ENCODE measurements at regions not wholly inside any gene's neighbourhood (a gene's known extent, or its start where the extent isn't known, plus 50 kb on each side); places are given as distances from the start of the nearest gene placed in this dataset.

GRCh38 chr9:1832960-1833359, 182.2 kb upstream of the SMARCA2 start:
- TF ChIP-seq EGR1 (IDR thresholded peaks at IDR 0.05): no peak
- TF ChIP-seq CEBPB (IDR thresholded peaks at IDR 0.05): no peak
- no peak for TF ChIP-seq FOXM1 (IDR thresholded peaks at IDR 0.05; ENCODE audit: borderline replicate concordance, low read depth)
- TF ChIP-seq TAF1 (IDR thresholded peaks at IDR 0.05; ENCODE audit: low read depth): no peak
- no peak for TF ChIP-seq RAD21 (IDR thresholded peaks at IDR 0.05; ENCODE audit: low read depth)

- peak; percentile 77 for TF ChIP-seq RAD21 (IDR thresholded peaks at IDR 0.05; ENCODE audit: low read depth)
- TF ChIP-seq TCF12 (IDR thresholded peaks at IDR 0.05; ENCODE audit: low read depth): no peak
- TF ChIP-seq MAX (IDR thresholded peaks at IDR 0.05): no peak
- TF ChIP-seq, protein P1, sequence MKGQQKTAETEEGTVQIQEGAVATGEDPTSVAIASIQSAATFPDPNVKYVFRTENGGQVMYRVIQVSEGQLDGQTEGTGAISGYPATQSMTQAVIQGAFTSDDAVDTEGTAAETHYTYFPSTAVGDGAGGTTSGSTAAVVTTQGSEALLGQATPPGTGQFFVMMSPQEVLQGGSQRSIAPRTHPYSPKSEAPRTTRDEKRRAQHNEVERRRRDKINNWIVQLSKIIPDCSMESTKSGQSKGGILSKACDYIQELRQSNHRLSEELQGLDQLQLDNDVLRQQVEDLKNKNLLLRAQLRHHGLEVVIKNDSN (IDR thresholded peaks at IDR 0.05): 0 out of 2 replicates have a peak, but pooled peaks have one; percentile 13
These were observed 177.6 kb upstream of the SMARCA2 start for GRCh38 chr9:1837453-1838084.

DNA sequence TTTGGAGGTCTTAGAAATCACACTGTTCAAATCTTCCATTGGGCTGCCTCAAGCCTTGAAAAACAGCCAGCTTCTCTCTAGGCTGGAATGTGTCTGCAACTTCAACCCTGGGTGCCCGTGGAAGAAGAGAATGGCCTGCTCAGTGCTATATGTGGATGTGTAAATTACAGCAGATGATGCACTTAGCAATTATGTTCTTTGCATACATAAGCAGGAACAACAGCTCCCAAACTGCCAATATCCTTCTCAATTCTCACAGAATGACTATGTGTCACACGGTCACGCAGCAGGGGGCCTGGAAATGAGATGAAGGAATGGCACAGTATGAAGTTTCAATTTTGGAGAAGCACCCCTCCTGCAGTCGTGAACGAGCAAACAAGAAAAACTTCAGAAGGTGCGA, 175.2 kb upstream of the SMARCA2 start:
- TF ChIP-seq ZBTB7A (IDR thresholded peaks at IDR 0.05; ENCODE audit: low read depth) (no peak), TEAD4 (IDR thresholded peaks at IDR 0.05) (no peak), NFIC (IDR thresholded peaks at IDR 0.05) (no peak), CREB1 (IDR thresholded peaks at IDR 0.05; ENCODE audit: low read depth) (no peak), MAX (IDR thresholded peaks at IDR 0.05) (no peak), CEBPB (IDR thresholded peaks at IDR 0.05) (no peak), RAD21 (IDR thresholded peaks at IDR 0.05; ENCODE audit: low read depth) (no peak), EGR1 (IDR thresholded peaks at IDR 0.05) (no peak), TCF12 (IDR thresholded peaks at IDR 0.05; ENCODE audit: low read depth) (no peak), FOXM1 (IDR thresholded peaks at IDR 0.05; ENCODE audit: borderline replicate concordance, low read depth) (no peak), YY1 (IDR thresholded peaks at IDR 0.05; ENCODE audit: low read depth) (no peak), EP300 (IDR thresholded peaks at IDR 0.05; ENCODE audit: borderline replicate concordance) (no peak), TAF1 (IDR thresholded peaks at IDR 0.05; ENCODE audit: low read depth) (no peak)
- TF ChIP-seq, protein P2, sequence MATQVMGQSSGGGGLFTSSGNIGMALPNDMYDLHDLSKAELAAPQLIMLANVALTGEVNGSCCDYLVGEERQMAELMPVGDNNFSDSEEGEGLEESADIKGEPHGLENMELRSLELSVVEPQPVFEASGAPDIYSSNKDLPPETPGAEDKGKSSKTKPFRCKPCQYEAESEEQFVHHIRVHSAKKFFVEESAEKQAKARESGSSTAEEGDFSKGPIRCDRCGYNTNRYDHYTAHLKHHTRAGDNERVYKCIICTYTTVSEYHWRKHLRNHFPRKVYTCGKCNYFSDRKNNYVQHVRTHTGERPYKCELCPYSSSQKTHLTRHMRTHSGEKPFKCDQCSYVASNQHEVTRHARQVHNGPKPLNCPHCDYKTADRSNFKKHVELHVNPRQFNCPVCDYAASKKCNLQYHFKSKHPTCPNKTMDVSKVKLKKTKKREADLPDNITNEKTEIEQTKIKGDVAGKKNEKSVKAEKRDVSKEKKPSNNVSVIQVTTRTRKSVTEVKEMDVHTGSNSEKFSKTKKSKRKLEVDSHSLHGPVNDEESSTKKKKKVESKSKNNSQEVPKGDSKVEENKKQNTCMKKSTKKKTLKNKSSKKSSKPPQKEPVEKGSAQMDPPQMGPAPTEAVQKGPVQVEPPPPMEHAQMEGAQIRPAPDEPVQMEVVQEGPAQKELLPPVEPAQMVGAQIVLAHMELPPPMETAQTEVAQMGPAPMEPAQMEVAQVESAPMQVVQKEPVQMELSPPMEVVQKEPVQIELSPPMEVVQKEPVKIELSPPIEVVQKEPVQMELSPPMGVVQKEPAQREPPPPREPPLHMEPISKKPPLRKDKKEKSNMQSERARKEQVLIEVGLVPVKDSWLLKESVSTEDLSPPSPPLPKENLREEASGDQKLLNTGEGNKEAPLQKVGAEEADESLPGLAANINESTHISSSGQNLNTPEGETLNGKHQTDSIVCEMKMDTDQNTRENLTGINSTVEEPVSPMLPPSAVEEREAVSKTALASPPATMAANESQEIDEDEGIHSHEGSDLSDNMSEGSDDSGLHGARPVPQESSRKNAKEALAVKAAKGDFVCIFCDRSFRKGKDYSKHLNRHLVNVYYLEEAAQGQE (IDR thresholded peaks at IDR 0.05; ENCODE audit: low read depth): no peak
- TF ChIP-seq, protein P1 (IDR thresholded peaks at IDR 0.05): no peak

DNA sequence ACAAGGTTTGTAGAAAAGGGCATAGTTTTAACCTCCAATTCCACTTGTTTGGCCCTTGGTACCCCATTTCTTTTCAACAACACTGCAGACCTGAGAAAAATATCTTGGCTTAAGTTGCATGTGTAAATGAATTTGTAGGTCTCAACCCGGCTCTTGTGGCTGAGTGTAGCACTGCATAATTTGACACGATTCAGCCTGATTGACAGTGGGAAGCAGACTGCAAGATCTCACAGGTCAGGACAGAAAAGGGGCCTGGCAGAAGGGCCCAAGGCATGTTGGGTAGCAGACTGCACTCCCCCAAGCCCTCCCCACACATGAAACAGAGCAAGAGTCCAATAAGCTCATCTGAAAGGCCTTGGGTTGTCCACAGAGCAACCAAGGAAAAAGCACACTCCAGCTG, 169.7 kb upstream of the SMARCA2 start:
- TF ChIP-seq, protein P2 (IDR thresholded peaks at IDR 0.05; ENCODE audit: low read depth): no peak
- TF ChIP-seq, protein P1 (IDR thresholded peaks at IDR 0.05): no peak
- TF ChIP-seq FOXM1 (IDR thresholded peaks at IDR 0.05; ENCODE audit: borderline replicate concordance, low read depth) (no peak), CEBPB (IDR thresholded peaks at IDR 0.05) (no peak), TEAD4 (IDR thresholded peaks at IDR 0.05) (no peak), TAF1 (IDR thresholded peaks at IDR 0.05; ENCODE audit: low read depth) (no peak), TCF12 (IDR thresholded peaks at IDR 0.05; ENCODE audit: low read depth) (no peak), MAX (IDR thresholded peaks at IDR 0.05) (no peak), NFIC (IDR thresholded peaks at IDR 0.05) (no peak), YY1 (IDR thresholded peaks at IDR 0.05; ENCODE audit: low read depth) (no peak), EGR1 (IDR thresholded peaks at IDR 0.05) (no peak), EP300 (IDR thresholded peaks at IDR 0.05; ENCODE audit: borderline replicate concordance) (no peak), RAD21 (IDR thresholded peaks at IDR 0.05; ENCODE audit: low read depth) (no peak), ZBTB7A (IDR thresholded peaks at IDR 0.05; ENCODE audit: low read depth) (no peak), CREB1 (IDR thresholded peaks at IDR 0.05; ENCODE audit: low read depth) (no peak)

GRCh38 chr9:1855726-1856125, 159.4 kb upstream of the SMARCA2 start:
- TF ChIP-seq, protein P1 (IDR thresholded peaks at IDR 0.05): no peak
- no peak for TF ChIP-seq RAD21 (IDR thresholded peaks at IDR 0.05; ENCODE audit: low read depth)
- no peak for TF ChIP-seq TEAD4 (IDR thresholded peaks at IDR 0.05)
- no peak for TF ChIP-seq FOXM1 (IDR thresholded peaks at IDR 0.05; ENCODE audit: borderline replicate concordance, low read depth)
- TF ChIP-seq NFIC (IDR thresholded peaks at IDR 0.05): no peak
- TF ChIP-seq, protein P2 (IDR thresholded peaks at IDR 0.05; ENCODE audit: low read depth): no peak
- TF ChIP-seq EP300 (IDR thresholded peaks at IDR 0.05; ENCODE audit: borderline replicate concordance): no peak
- TF ChIP-seq CREB1 (IDR thresholded peaks at IDR 0.05; ENCODE audit: low read depth): no peak
- no peak for TF ChIP-seq TAF1 (IDR thresholded peaks at IDR 0.05; ENCODE audit: low read depth)
- no peak for TF ChIP-seq ZBTB7A (IDR thresholded peaks at IDR 0.05; ENCODE audit: low read depth)
